Endothelial cell (in vitro differentiated cells): ENCODE measurements at regions not wholly inside any gene's neighbourhood (a gene's known extent, or its start where the extent isn't known, plus 50 kb on each side); places are given as distances from the start of the nearest gene placed in this dataset.
"Not testable (repeated sequence)": the region's sequence is repeated elsewhere in the genome, so short reads cannot be mapped to it uniquely, and the experiment has no call there.

Experiments used
- DNase-seq: peaks from one replicate; pipeline ENCODE4 v3.0.0; 2021; ENCODE audit warnings: low spot score
- H3K27ac Mint-ChIP-seq: one replicate; pipeline ENCODE4 v1.8.0; 2021; ENCODE audit warnings: mixed read lengths, inconsistent platforms; ENCODE audit not compliant: unreplicated experiment
- H3K27me3 Mint-ChIP-seq: one replicate; pipeline ENCODE4 v1.8.0; 2021; ENCODE audit warnings: mild to moderate bottlenecking, moderate library complexity, mixed read lengths, inconsistent platforms; ENCODE audit not compliant: unreplicated experiment
- H3K36me3 Mint-ChIP-seq: one replicate; pipeline ENCODE4 v1.8.0; 2021; ENCODE audit warnings: mild to moderate bottlenecking, low read depth, mixed read lengths, inconsistent platforms; ENCODE audit not compliant: unreplicated experiment
- H3K4me1 Mint-ChIP-seq: one replicate; pipeline ENCODE4 v1.8.0; 2021; ENCODE audit warnings: mild to moderate bottlenecking, mixed read lengths, inconsistent platforms; ENCODE audit not compliant: unreplicated experiment
- H3K4me3 Mint-ChIP-seq: one replicate; pipeline ENCODE4 v1.8.0; 2021; ENCODE audit warnings: mild to moderate bottlenecking, mixed read lengths, inconsistent platforms; ENCODE audit not compliant: unreplicated experiment
- H3K9me3 Mint-ChIP-seq: one replicate; pipeline ENCODE4 v1.8.0; 2021; ENCODE audit warnings: mixed read lengths, inconsistent platforms; ENCODE audit not compliant: unreplicated experiment
- TF ChIP-seq, protein P1 (sequence below): fragments of 200-600 bp; sonication (generic); IDR thresholded peaks from one replicate; pipeline ENCODE4 v1.5.0; 2021; ENCODE audit warnings: antibody characterized with exemption; ENCODE audit not compliant: unreplicated experiment

DNA sequence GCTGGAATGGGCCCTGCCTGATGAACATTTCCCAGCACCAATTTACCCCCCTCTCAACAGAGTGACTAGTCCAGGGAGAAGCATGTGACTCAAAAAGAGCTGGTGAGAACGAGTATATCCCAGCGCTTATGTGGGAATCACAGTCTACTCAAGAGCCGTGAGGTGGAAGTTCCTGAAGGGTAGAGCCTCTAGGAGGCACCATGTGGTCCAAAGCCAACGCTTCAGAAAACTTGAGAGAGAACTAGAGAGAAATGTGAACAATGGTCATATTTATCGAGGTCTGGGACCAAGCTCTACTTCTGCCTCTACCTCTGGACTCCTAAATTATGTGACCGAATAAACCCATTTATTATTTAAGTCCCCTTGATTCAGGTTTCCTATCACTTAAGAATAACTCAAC lies 111.0 kb upstream of the RAP2B start:
- TF ChIP-seq, protein P1, sequence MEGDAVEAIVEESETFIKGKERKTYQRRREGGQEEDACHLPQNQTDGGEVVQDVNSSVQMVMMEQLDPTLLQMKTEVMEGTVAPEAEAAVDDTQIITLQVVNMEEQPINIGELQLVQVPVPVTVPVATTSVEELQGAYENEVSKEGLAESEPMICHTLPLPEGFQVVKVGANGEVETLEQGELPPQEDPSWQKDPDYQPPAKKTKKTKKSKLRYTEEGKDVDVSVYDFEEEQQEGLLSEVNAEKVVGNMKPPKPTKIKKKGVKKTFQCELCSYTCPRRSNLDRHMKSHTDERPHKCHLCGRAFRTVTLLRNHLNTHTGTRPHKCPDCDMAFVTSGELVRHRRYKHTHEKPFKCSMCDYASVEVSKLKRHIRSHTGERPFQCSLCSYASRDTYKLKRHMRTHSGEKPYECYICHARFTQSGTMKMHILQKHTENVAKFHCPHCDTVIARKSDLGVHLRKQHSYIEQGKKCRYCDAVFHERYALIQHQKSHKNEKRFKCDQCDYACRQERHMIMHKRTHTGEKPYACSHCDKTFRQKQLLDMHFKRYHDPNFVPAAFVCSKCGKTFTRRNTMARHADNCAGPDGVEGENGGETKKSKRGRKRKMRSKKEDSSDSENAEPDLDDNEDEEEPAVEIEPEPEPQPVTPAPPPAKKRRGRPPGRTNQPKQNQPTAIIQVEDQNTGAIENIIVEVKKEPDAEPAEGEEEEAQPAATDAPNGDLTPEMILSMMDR, result no peak
- Mint-ChIP-seq H3K4me1 (peaks cover 3% of the 10 kb centered on the region), H3K4me3 (no peak overlapping the region), H3K27me3 (peaks cover 4% of the 10 kb centered on the region), H3K36me3 (no peaks in the 10 kb centered on the region), H3K27ac (no peak overlapping the region), H3K9me3 (no peaks in the 10 kb centered on the region)
- no peak for DNase-seq

- DNase-seq, result no peak
- Mint-ChIP-seq H3K4me1 (peaks cover 3% of the 10 kb centered on the region), H3K27me3 (peaks cover 4% of the 10 kb centered on the region), H3K27ac (no peak overlapping the region), H3K9me3 (no peaks in the 10 kb centered on the region), H3K4me3 (no peak overlapping the region), H3K36me3 (no peaks in the 10 kb centered on the region)
- TF ChIP-seq, protein P1, result no peak
Measured at GRCh38 chr3:153051427-153052095, 110.5 kb upstream of the RAP2B start.

DNA sequence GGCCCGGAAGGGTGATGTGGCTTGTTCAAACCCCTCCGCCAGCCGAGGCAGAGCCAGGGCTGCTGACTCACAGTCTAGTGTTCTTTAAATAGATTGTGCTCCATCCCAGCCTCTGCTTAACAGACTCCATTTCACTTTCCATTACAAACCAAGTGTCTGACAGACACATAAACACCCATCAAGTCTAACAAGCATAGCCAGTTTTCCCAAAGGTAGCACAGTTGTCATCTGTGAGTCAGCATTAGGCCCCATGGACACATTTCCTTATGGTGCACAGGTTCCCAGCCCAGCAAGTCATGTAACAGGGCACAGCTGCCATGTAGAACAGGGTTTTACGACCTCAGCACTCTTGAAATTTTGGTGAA lies 109.9 kb upstream of the RAP2B start:
- no peak for DNase-seq
- Mint-ChIP-seq H3K4me3 (no peak overlapping the region), H3K4me1 (peaks cover 3% of the 10 kb centered on the region), H3K27ac (no peak overlapping the region), H3K9me3 (no peaks in the 10 kb centered on the region), H3K27me3 (peaks cover 4% of the 10 kb centered on the region), H3K36me3 (no peaks in the 10 kb centered on the region)
- TF ChIP-seq, protein P1, result no peak

GRCh38 chr3:153055217-153055616 lies 106.8 kb upstream of the RAP2B start:
- no peak for DNase-seq
- TF ChIP-seq, protein P1, result no peak
- H3K36me3 Mint-ChIP-seq, result no peaks in the 10 kb centered on the region
- peaks cover 4% of the 10 kb centered on the region for H3K27me3 Mint-ChIP-seq
- H3K4me3 Mint-ChIP-seq, result no peak overlapping the region
- peaks cover 3% of the 10 kb centered on the region for H3K4me1 Mint-ChIP-seq
- no peak overlapping the region for H3K27ac Mint-ChIP-seq
- H3K9me3 Mint-ChIP-seq, result no peaks in the 10 kb centered on the region

GRCh38 chr3:153055779-153056178 lies 106.2 kb upstream of the RAP2B start:
- Mint-ChIP-seq H3K36me3 (no peaks in the 10 kb centered on the region), H3K27ac (no peak overlapping the region), H3K4me1 (peaks cover 3% of the 10 kb centered on the region), H3K4me3 (no peak overlapping the region), H3K9me3 (no peaks in the 10 kb centered on the region), H3K27me3 (peaks cover 4% of the 10 kb centered on the region)
- TF ChIP-seq, protein P1, result no peak
- DNase-seq, result no peak

GRCh38 chr3:153058031-153058688 lies 103.9 kb upstream of the RAP2B start:
- not testable (repeated sequence) for H3K4me1 Mint-ChIP-seq, H3K36me3 Mint-ChIP-seq, DNase-seq, H3K27ac Mint-ChIP-seq, H3K9me3 Mint-ChIP-seq, H3K4me3 Mint-ChIP-seq, H3K27me3 Mint-ChIP-seq
